A673 (cell line): ENCODE measurements at regions not wholly inside any gene's neighbourhood (a gene's known extent, or its start where the extent isn't known, plus 50 kb on each side); places are given as distances from the start of the nearest gene placed in this dataset.
"Not testable (repeated sequence)": the region's sequence is repeated elsewhere in the genome, so short reads cannot be mapped to it uniquely, and the experiment has no call there.

Experiments
- BruUV-seq: library from RNA; stranded (reverse); fragments of 400-500 nt; replicated peaks from 2 replicates; lab custom pipeline; 2021; lab: Mats Ljungman, UMichigan
- CTCF ChIA-PET: fragments of 300-600 bp; sonication (Branson Sonifier 250); formaldehyde crosslinking; loops from one replicate; lab custom pipeline; 2022; ENCODE audit warnings: antibody characterized with exemption; lab: Charles Lee
- POLR2A ChIA-PET: fragments of 300-600 bp; sonication (Branson Sonifier 250); formaldehyde crosslinking; loops from one replicate; lab custom pipeline; 2022; ENCODE audit warnings: antibody characterized with exemption; ENCODE audit not compliant: low non-redundant PET; lab: Charles Lee
- DNase-seq: peaks from one replicate; pipeline ENCODE4 v3.0.0-alpha.2; 2015; ENCODE audit warnings: low spot score
- H3K27ac ChIP-seq: fragments of 200-600 bp; sonication (generic); 2 replicates; pipeline ENCODE4 v1.5.1; 2016; ENCODE audit warnings: mixed run types, low read depth, mild to moderate bottlenecking, mixed read lengths, antibody characterized with exemption, low read length; ENCODE audit not compliant: poor library complexity, severe bottlenecking
- H3K27me3 ChIP-seq: fragments of 200-600 bp; sonication (generic); replicated peaks from 2 replicates; pipeline ENCODE4 v1.6.1; 2017; ENCODE audit warnings: mixed run types, low read depth, mild to moderate bottlenecking, mixed read lengths, antibody characterized with exemption, low read length; ENCODE audit not compliant: insufficient read depth, poor library complexity
- H3K36me3 ChIP-seq: fragments of 200-600 bp; sonication (generic); 2 replicates; pipeline ENCODE4 v1.6.1; 2016; ENCODE audit warnings: mixed run types, mild to moderate bottlenecking, mixed read lengths, antibody characterized with exemption, low read length; ENCODE audit not compliant: insufficient read depth, poor library complexity, severe bottlenecking
- H3K4me1 ChIP-seq: fragments of 200-600 bp; sonication (generic); 2 replicates; pipeline ENCODE4 v1.6.1; 2017; ENCODE audit warnings: mixed run types, mild to moderate bottlenecking, mixed read lengths, antibody characterized with exemption, low read length; ENCODE audit not compliant: insufficient read depth, poor library complexity, severe bottlenecking
- H3K4me3 ChIP-seq: fragments of 200-600 bp; sonication (generic); 2 replicates; pipeline ENCODE4 v1.5.1; 2016; ENCODE audit warnings: low read depth, mixed run types, mild to moderate bottlenecking, mixed read lengths, low read length; ENCODE audit not compliant: poor library complexity, severe bottlenecking
- H3K9me3 ChIP-seq: fragments of 200-600 bp; sonication (generic); 2 replicates; pipeline ENCODE4 v1.6.1; 2016; ENCODE audit warnings: mixed run types, low read depth, mild to moderate bottlenecking, mixed read lengths, antibody characterized with exemption, low read length; ENCODE audit not compliant: poor library complexity, severe bottlenecking
- CTCF ChIP-seq: fragments of 300-800, 200-600 bp; sonication (generic); conservative IDR thresholded peaks from 2 replicates; pipeline ENCODE4 v1.5.1; 2017; ENCODE audit warnings: low read depth, mild to moderate bottlenecking, antibody characterized with exemption, low read length, moderate library complexity, mixed read lengths
- EZH2 ChIP-seq: fragments of 200-600 bp; sonication (generic); IDR thresholded peaks from 2 replicates; pipeline ENCODE4 v1.6.1; 2017; ENCODE audit warnings: borderline replicate concordance, low read depth, mild to moderate bottlenecking, mixed read lengths, antibody characterized with exemption, low read length; ENCODE audit not compliant: poor library complexity, severe bottlenecking
- intact Hi-C: fragments of 100-400 bp; cut with micrococcal nuclease; formaldehyde crosslinking; loops from one replicate; pipeline ENCODE4 v1.10.0; 2022; ENCODE audit not compliant: unreplicated experiment

GRCh38 chr2:47282621-47283272, 86.4 kb upstream of the EPCAM start:
- DNase-seq, result no peak
- Histone ChIP-seq H3K4me1 (no peaks in the 10 kb centered on the region), H3K36me3 (no peaks in the 10 kb centered on the region), H3K27ac (no peak overlapping the region), H3K9me3 (no peaks in the 10 kb centered on the region), H3K27me3 (no peaks in the 10 kb centered on the region), H3K4me3 (no peak overlapping the region)
- ChIA-PET POLR2A (no interaction called here), CTCF (no interaction called here)
- BruUV-seq, result no TSS peak
- TF ChIP-seq EZH2 (no peak), CTCF (no peak)
- intact Hi-C loops, result no loop called here

- H3K4me1 ChIP-seq, DNase-seq, BruUV-seq, intact Hi-C loops, H3K27ac ChIP-seq, CTCF ChIA-PET, H3K36me3 ChIP-seq, H3K4me3 ChIP-seq, H3K27me3 ChIP-seq, H3K9me3 ChIP-seq: not testable (repeated sequence)
- POLR2A ChIA-PET, result interaction anchor here (0.7 kb wide), 1 partner anchor 227 kb away, joined by 3 read pairs; no protein-coding TSS in a partner anchor
These were observed 89.6 kb upstream of the EPCAM start for GRCh38 chr2:47279525-47279924.

- ChIA-PET CTCF (no interaction called here), POLR2A (no interaction called here)
- TF ChIP-seq CTCF (no peak), EZH2 (no peak)
- Histone ChIP-seq H3K9me3 (no peaks in the 10 kb centered on the region), H3K27ac (no peak overlapping the region), H3K36me3 (no peaks in the 10 kb centered on the region), H3K4me3 (no peak overlapping the region), H3K27me3 (no peaks in the 10 kb centered on the region), H3K4me1 (no peaks in the 10 kb centered on the region)
- no peak for DNase-seq
- intact Hi-C loops, result no loop called here
- no TSS peak for BruUV-seq
These were observed 91.1 kb upstream of the EPCAM start for GRCh38 chr2:47277987-47278386.

GRCh38 chr2:47277187-47277586, 91.9 kb upstream of the EPCAM start:
- H3K27me3 ChIP-seq, result no peaks in the 10 kb centered on the region
- TF ChIP-seq CTCF (no peak), EZH2 (no peak)
- no peak overlapping the region for H3K4me3 ChIP-seq
- intact Hi-C loops, result no loop called here
- no peak for DNase-seq
- BruUV-seq, result no TSS peak
- POLR2A ChIA-PET, result no interaction called here
- H3K36me3 ChIP-seq, result no peaks in the 10 kb centered on the region
- no peaks in the 10 kb centered on the region for H3K4me1 ChIP-seq
- no peaks in the 10 kb centered on the region for H3K9me3 ChIP-seq
- H3K27ac ChIP-seq, result no peak overlapping the region
- CTCF ChIA-PET, result no interaction called here
